Superior temporal gyrus (tissue), 1 donor: ENCODE measurements at regions not wholly inside any gene's neighbourhood (a gene's known extent, or its start where the extent isn't known, plus 50 kb on each side); places are given as distances from the start of the nearest gene placed in this dataset.
"Not testable (repeated sequence)": the region's sequence is repeated elsewhere in the genome, so short reads cannot be mapped to it uniquely, and the experiment has no call there.

Experiments
- DNase-seq: peaks from one replicate; pipeline ENCODE4 v3.0.0-alpha.2; 2016; ENCODE audit errors: extremely low spot score

DNA sequence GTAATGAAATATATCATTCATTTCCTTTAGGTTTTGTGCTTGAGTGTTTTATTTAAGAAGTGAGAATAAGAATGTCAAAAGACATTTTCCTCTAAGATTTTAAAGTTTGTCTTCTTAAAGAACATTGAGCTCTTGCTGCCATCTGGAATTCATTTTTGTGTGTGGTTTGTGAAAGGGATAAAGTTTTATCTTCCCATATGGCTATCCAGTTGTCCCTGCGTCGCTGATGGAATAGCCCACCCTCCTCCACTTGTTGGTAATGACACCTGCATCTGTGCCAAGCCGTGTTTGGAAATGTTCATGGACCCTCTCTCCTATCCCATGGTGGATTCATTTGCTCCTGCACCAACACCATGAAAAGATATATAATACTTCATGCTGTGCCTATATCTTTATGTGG lies 901.5 kb downstream of the BRD1 start:
- no peak for DNase-seq

DNA sequence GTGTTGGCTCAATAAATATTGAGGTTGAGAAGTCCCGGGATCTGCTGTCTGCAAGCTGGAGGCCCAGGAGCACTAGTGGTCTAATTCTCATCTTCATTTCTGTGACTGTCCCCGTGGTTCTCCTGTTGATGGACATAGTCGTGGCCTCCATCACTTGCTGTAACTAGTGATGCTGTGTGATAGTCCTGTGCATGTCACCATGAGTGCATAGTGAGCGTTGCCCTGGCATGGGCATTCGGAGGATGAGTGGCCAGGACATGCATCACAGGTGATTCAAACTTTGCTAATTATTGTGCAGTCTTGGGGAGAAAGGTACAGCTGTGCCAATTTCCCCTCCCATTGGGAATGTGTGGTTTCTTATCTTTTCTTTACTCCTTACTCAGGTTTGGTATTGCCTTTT lies 902.2 kb downstream of the BRD1 start:
- DNase-seq = no peak

DNA sequence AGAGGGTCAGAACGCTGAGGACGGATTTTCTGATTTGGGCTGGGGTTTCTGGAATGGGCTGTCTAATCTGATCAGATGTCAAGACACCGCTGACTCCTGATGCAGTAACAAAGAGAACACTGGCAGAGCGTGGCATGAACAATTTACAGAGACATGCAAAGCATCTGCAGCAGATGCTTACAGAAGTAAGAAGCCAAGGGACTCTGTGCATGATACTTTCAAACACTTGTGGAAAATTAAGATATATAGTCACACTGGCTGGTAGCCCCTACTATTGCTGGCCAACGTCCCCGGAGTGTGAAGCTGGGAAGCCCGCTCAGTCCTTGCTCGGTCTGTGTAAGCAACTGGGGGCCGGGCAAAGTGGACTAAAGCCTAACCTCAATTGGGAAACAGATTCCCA lies 903.7 kb downstream of the BRD1 start:
- DNase-seq = no peak

DNA sequence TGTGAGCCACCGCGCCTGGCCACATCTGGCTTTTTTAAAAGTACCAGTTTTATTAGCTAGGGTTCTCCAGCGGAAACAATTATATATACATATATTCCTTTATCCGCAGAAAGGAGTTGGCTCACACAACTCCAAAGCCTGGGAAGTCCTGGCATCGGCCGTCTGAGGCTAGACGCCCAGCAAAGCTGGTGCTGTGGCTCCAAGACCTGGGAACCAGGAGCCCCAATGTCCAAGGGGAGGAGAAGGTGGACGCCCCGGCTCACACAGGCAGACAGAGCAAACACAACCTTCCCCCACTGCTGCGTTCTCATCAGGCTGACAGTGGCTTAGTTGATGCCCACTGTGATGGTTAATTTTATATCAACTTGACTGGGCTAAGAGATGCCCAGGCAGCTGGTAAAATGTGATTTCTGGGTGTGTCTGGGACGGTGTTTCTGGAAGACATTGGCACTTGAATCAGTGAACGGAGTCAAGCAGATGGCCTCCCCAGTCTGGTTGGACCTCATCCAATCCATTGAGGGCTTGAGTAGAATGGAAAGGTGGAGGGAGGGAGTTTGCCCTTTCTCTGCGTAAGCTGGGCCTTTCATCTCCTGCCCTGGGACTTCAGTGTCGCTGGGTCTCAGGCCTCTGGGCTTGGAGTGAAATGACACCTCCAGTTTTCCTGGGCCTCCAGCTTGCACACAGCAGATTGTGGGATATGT lies 904.4 kb downstream of the BRD1 start:
- no peak for DNase-seq

DNA sequence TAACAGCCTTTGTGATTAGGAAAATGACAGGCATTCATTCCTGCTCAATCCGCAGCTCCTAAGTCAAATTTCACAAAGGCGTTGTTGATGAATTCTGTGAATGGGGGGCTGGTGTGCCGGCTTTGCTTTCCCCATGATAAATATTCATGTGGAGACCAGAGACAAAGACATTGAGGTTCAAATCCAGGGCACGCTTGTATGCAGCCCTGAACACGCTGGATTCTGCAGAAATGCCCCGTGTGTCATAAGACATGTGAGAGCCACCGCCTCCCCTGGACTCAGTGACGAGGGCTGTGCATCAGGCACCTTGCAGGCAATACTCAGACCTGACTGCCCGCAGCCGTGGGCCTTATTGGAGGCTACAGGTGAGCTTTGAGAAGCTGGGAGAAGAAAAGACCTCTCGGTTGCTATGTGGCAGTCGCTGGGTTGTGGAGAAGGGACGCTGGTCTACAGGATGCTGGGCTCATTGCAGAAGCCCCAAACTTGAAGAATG lies 906.2 kb downstream of the BRD1 start:
- DNase-seq = peak; percentile 97

DNA sequence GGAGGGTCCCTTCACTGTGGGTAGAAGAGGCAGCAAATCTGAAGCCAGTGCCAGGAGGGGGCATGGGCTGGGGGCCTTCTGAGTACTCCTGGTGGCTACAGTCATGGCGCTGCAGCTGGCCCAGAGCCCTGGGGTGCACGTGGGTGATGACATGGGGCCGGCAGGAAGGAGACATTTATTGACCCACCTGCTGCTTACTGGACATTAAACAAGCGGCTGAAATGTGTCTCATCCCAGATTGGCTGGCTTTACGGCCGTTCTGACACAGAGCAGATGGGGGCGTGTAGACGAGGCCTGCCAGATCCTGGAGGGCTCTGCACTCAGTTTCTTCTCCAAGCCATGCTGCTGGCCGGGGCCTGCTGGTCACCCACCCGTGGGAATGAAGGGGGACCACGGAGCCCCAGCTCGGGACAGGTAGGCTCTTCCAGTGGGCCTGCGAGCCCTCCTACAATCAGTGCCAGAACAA lies 906.9 kb downstream of the BRD1 start:
- no peak for DNase-seq

DNA sequence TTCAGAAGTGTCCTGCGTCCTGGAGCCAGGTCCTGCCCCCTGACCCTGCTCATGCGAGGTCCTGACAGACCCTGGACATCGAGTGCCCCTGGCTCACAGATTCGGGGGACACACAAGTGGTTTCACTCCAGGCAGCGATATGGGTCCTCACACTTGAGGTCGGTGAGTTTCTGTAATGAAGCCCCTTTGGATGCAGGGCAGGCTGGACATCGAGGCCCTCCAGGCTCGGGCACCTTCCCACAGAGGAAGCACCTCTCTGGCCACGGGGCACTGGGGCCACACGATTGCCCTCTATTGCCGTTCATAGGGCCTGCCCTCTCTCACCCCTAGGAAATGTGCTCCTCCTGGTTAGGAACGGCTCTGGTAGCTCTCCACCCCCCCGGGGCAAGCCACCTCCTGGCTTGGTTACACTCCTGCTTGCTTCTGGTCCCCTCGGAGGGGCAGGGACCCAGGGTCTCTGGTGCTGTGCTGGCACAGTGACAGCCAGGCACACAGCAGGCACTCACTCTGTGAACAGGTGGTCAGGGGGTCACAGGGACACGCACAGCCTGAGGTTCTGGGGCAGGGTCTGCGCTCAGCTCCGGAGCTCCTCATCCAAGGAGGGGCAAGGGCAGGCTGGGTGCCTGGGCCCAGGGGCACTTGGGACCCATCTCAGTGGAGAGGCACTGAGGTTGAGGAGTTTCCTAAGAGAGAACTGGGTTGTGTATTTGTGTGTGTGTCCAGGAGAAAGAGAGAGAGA lies 907.7 kb downstream of the BRD1 start:
- no peak for DNase-seq

DNA sequence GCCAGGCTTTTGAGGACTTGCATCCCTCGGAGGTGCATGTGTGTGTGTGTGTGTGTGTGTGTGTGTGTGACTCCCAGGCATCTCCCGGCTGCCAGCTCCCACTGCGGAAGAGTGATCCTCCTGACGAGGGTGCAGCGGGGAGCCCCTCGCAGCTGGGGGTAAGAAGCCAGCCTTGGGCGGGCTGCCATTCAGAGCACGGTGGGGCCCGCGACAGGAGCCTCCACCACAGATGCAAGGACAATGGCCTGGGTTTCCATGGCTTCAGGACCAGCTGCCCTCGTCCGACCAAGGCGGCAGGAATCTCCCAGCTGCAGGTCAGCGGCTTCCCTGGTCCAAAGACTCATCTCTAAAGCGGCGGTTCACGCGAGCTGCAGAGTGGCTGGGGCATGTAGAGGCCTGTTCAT lies 908.5 kb downstream of the BRD1 start:
- peak; percentile 16 for DNase-seq

DNA sequence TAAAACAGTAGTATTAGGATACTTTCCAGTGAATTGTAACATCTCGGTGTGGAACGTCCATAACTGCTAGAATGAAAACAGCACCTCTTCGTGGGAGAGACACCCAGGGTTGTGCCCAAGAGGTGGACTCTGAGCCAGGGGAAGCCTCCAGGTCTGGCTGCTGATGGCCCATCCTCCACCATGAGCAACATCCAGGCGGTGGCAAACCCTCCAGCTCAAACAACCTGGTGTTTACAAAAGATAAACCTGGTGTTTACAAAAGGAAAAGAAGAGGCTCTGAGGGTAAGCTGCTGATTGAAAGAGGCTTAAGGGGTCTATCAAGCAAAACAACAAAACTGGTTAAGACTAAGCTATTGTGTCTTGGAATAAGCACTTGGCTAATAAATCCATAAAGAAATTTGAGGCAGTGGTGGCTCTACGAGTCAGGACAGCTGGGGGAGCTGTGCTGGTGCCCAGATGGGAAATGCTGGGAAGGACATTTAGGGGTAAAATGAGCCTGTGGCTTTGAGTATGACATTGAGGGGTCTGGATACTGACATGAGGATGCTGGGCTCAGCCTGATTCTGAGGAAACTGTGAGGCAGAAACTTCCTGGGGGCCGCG lies 909.0 kb downstream of the BRD1 start:
- DNase-seq = peak; percentile 62

DNA sequence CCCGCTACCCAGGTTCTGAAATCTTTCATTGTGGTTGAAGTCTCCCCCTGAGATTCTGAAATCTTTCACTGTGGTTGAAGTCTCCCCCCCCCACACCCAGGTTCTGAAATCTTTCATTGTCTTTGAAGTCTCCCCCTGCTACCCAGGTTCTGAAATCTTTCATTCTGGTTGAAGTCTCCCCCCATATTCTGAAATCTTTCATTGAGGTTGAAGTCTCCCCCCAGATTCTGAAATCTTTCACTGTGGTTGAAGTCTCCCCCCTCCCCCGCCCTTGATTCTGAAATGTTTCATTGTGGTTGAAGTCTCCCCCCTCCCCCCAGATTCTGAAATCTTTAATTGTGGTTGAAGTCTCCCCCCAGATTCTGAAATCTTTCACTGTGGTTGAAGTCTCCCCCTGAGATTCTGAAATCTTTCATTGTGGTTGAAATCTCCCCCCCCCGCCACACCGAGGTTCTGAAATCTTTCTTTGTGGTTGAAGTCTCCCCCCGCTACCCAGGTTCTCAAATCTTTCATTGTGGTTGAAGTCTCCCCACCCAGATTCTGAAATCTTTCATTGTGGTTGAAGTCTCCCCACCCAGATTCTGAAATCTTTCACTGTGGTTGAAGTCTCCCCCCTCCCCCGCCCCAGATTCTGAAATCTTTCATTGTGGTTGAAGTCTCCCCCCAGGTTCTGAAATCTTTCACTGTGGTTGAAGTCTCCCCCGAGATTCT lies 915.2 kb downstream of the BRD1 start:
- not testable (repeated sequence) for DNase-seq

DNA sequence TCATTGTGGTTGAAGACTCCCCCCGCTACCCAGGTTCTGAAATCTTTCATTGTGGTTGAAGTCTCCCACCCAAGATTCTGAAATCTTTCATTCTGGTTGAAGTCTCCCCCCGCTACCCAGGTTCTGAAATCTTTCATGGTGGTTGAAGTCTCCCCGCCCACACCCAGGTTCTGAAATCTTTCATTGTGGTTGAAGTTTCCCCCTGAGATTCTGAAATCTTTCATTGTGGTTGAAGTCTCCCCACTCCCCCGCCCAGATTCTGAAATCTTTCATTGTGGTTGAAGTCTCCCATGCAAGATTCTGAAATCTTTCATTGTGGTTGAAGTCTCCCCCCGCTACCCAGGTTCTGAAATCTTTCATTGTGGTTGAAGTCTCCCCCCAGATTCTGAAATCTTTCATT lies 916.0 kb downstream of the BRD1 start:
- not testable (repeated sequence) for DNase-seq

DNA sequence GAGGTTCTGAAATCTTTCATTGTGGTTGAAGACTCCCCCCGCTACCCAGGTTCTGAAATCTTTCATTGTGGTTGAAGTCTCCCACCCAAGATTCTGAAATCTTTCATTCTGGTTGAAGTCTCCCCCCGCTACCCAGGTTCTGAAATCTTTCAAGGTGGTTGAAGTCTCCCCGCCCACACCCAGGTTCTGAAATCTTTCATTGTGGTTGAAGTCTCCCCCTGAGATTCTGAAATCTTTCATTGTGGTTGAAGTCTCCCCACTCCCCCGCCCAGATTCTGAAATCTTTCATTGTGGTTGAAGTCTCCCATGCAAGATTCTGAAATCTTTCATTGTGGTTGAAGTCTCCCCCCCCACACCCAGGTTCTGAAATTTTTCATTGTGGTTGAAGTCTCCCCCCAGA lies 916.6 kb downstream of the BRD1 start:
- not testable (repeated sequence) for DNase-seq

DNA sequence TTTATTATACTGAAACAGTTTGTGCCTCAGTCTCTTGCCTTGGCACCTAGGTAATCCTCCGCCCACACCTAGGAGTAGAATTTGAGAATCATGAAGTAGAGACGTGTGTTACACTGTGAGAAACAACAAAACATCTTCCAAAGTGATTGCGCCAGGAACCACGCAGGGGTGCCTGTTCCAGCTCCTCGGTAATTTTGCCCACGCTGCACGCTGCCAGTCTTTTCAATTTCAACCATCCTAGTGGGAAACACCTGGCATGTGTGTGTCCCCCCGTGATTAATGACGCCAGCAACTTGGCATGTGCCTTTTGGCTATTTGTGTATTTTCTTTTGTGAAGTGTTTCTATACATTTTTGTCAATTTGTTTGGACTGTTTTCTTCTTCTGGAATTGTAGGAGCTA lies 919.1 kb downstream of the BRD1 start:
- DNase-seq = no peak

DNA sequence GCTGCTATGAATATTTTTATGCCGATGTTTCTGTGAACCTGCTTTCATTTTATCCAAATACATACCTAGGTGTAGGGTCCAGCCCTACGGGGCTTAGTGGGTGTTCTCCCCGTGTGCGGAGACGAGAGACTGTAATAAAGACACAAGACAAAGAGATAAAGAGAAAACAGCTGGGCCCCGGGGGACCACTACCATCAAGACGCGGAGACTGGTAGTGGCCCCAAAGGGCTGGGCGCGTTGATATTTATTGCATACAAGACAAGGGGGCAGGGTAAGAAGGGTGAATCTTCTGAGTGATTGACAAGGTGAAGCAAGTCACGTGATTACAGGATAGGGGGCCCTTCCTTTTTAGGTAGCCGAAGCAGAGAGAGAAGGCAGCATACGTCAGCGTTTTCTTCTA lies 920.1 kb downstream of the BRD1 start:
- DNase-seq = no peak

DNA sequence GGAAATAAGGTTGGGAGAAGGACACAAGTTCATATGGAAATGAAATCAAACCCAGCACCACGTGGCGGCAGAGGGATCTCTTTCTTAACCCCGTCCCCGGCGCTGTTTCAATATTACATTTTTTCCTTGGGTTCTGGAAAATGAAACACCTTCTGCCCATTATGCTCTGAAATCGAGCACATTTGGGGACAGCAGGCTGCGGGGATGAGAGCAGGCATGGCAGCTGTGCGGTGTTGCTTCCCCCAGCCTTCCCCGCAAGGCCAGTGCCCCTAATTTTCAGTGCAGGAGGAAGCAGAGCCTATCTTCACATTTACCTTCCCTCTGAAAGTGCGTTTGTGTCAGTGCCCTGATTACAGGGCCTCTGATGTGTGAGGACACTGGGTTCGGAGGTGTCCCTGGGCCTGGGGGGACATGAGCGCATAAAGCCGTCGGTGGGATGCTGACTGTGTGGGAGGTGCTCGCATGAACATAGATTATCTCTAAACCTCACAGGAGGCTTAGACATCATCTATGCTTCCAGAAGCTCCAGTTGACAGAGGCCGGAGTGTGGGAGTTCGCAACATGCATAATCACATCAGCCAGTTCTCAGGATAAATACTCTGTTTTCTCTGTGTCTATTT lies 921.3 kb downstream of the BRD1 start:
- no peak for DNase-seq

DNA sequence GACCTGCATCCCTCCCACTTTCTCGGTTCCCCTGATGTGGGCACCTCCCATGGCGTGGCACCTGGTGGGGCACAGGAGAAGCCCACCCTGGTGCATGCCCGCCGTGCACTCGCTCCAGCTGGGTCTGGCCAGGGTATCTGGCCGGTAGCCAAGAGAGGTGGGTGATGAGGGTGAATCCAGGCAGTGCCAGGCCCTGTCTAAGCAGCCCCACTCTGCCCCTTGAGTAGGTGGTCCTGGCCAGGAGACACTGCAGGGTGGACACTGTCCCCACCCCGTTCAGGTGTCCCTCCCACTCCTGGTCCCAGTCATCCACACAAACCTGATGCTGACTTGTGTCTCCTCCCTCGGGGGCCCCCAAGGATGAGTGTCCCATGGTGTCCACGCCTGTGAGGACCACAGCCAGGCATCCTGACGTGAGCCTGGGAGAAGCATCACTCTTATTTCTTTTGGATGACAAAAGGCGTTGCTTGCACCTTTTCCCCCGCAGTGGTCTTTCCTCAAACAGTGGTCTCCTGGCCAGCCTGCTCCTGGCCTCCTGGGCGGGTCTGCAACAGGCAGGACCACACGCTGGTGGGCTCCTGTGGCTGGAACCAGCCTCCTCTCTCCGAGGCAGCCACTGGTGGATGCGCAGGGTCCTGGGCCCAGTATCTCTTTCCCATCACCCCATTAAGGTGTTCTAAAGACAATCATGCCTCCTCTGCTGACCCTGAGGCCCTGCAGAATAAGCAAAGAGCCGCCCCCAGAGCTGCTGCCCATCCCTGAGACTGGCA lies 922.3 kb downstream of the BRD1 start:
- DNase-seq = no peak

DNA sequence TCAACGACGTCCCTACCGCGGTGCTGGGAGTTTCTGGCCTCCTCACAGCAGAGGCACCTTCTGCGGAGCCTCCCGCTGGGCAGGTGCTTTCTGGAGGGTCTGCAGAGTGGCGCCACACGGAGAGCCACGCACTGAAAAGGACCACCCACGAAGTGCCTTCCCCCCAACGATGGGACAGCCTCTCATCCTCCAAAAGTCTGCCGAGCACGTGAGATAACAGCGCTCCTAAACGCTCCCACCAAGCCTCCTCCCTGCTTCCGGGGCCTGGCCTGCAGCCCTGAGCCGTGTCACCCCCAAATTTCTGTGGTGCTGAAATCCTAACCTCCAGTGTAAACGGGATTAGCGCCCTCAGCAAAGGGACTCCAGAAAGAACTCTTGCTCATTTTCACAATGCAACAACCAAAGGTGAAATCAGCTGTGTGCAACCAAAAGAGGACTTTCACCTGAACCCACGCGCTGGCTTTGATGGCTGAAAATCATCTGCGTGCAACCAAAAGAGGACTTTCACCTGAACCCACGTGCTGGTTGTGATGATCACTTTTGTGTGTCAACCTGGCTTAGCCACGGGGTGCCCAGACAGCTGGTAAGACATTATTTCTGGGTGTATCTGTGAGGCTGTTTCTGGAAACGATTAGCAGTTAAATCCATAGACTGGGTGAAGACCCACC lies 924.6 kb downstream of the BRD1 start:
- no peak for DNase-seq

DNA sequence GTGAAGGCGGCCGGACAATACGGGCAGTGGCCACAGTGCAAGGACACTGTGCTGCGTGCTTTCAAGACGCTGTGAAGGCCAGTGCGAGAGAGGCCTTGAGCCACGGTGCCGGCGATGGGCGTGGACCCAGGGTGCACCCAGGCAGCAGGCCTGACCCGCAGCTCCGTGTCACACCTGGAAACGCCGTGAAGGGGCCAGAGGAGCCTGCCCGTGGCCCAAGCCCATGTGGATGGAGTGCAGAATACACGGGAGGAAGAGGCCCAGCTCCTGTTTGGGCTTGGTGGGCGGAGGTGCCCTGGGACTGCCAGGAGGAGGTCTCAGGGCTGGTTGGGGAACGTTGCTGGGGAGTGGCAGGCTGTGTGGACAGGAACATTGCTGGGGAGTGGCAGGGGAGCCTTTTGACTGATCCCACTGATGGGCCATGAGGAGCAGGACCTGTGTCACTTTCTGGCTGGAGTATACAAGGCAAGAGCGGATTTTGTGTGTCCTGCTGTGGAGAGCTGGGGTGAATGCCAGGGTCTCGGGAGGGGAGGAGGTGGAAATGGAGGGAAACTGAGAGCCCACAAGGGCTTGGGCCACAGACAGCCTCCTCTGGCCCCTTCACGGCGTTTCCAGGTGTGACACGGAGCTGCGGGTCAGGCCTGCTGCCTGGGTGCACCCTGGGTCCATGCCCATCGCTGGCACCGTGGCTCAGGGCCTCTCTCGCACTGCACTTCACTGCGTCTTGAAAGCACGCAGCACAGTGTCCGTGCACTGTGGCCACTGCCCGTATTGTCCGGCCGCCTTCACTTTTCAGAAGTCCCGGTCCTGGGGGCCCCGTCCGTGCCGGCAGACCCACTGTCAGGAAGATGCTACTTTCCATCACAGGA lies 925.4 kb downstream of the BRD1 start:
- no peak for DNase-seq

DNA sequence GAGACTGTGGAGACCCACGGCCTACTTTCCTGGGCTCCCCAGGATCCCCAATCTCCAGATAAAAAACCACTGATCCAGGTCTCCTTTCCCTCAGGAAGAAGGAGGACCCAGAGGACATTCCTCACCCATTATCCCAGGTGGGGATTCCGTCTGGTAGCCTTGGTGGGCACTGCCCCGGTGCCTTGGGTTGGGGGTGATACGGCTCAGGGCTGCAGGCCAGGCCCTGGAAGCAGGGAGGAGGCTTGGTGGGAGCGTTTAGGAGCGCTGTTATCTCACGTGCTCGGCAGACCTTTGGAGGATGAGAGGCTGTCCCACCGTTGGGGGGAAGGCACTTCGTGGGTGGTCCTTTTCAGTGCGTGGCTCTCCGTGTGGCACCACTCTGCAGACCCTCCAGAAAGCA lies 926.3 kb downstream of the BRD1 start:
- no peak for DNase-seq
